Breast epithelium (tissue), 4 donors: ENCODE measurements at regions not wholly inside any gene's neighbourhood (a gene's known extent, or its start where the extent isn't known, plus 50 kb on each side); places are given as distances from the start of the nearest gene placed in this dataset.
"Not testable (repeated sequence)": the region's sequence is repeated elsewhere in the genome, so short reads cannot be mapped to it uniquely, and the experiment has no call there.

Experiments
- DNase-seq, 2 donors: peaks; one replicate each; pipeline ENCODE4 v3.0.0-alpha.2; 2019; ENCODE audit warnings: low spot score in 2 of 2
- H3K27ac ChIP-seq, 2 donors: fragments of 200-600 bp; sonication (generic) in 1 of 2; one replicate each; pipeline ENCODE4 v1.5.1; 2016 to 2019; ENCODE audit warnings: mild to moderate bottlenecking in 1 of 2
- H3K27me3 ChIP-seq, 2 donors: fragments of 200-600 bp; sonication (generic) in 1 of 2; one replicate each; pipeline versions ENCODE4 v1.5.1 to v1.6.0; 2017 to 2019; ENCODE audit warnings: control low read depth in 1 of 2, mild to moderate bottlenecking in 1 of 2
- H3K36me3 ChIP-seq: fragments of 200-600 bp; one replicate; pipeline ENCODE4 v1.5.1; 2019
- H3K4me1 ChIP-seq, 2 donors: fragments of 200-600 bp; sonication (generic); one replicate each; pipeline ENCODE4 v1.5.1; 2016 to 2019; ENCODE audit warnings: control low read depth in 1 of 2
- H3K4me3 ChIP-seq, 3 donors: fragments of 200-600 bp; sonication (generic); 1 replicate in 2 of 3; 2 replicates in 1 of 3; pipeline ENCODE4 v1.5.1; 2016 to 2019; ENCODE audit warnings: mild to moderate bottlenecking in 3 of 3, moderate library complexity in 2 of 3
- H3K9me3 ChIP-seq, 2 donors: fragments of 200-600 bp; sonication (generic) in 1 of 2; one replicate each; pipeline ENCODE4 v1.5.1; 2016 to 2019; ENCODE audit warnings: control low read depth in 1 of 2
- POLR2A ChIP-seq: fragments of 450-650 bp; IDR thresholded peaks from one replicate; pipeline ENCODE4 v1.6.1; 2016; ENCODE audit warnings: antibody characterized with exemption, mild to moderate bottlenecking, moderate library complexity
- POLR2AphosphoS5 ChIP-seq, 3 donors: sonication (generic); formaldehyde crosslinking; IDR thresholded peaks; one replicate each; pipeline ENCODE4 v1.6.1; 2017; ENCODE audit warnings: antibody characterized with exemption in 3 of 3
- intact Hi-C: fragments of 100-400 bp; cut with DNase I; formaldehyde crosslinking; loops from one replicate; pipeline ENCODE4 v1.15.1; 2023; ENCODE audit warnings: low total_unique reads
- TF ChIP-seq, protein P1 (sequence below), 3 donors: fragments of 450-650 bp; IDR thresholded peaks; one replicate each; pipeline ENCODE4 v1.5.1; 2016 to 2017; ENCODE audit warnings: antibody characterized with exemption in 3 of 3, mild to moderate bottlenecking in 3 of 3, moderate library complexity in 3 of 3

DNA sequence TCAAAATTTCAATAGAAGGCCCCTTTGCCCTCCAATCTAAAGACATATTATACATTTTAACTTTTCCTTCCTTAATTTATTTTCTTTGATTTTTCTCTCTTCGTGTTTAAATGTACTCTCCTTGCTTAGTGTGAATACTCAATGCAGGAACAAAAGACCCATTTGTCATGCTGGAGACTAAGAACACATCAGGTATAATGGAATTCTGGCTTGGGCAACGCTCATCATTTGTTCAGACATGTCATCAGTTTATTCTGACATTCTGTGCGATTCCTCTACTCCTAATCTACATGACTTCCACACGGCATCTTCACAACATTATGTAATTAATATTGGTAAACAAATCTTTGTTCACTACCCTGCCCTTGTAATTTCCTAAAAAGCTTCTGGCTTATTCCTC, 136.6 kb upstream of the LRRN1 start:
- no peak for DNase-seq
- H3K36me3 ChIP-seq: no peaks in the 10 kb centered on the region
- H3K9me3 ChIP-seq: peaks cover 0 to 10% of the 10 kb centered on the region in 2 donors
- no peak overlapping the region for H3K4me3 ChIP-seq
- TF ChIP-seq POLR2AphosphoS5 (IDR thresholded peaks at IDR 0.05): no peak
- TF ChIP-seq, protein P1, sequence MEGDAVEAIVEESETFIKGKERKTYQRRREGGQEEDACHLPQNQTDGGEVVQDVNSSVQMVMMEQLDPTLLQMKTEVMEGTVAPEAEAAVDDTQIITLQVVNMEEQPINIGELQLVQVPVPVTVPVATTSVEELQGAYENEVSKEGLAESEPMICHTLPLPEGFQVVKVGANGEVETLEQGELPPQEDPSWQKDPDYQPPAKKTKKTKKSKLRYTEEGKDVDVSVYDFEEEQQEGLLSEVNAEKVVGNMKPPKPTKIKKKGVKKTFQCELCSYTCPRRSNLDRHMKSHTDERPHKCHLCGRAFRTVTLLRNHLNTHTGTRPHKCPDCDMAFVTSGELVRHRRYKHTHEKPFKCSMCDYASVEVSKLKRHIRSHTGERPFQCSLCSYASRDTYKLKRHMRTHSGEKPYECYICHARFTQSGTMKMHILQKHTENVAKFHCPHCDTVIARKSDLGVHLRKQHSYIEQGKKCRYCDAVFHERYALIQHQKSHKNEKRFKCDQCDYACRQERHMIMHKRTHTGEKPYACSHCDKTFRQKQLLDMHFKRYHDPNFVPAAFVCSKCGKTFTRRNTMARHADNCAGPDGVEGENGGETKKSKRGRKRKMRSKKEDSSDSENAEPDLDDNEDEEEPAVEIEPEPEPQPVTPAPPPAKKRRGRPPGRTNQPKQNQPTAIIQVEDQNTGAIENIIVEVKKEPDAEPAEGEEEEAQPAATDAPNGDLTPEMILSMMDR (IDR thresholded peaks at IDR 0.05): no peak
- intact Hi-C loops: no loop called here
- H3K27me3 ChIP-seq: no peaks in the 10 kb centered on the region
- no peak overlapping the region for H3K27ac ChIP-seq
- H3K4me1 ChIP-seq: no peaks in the 10 kb centered on the region

DNA sequence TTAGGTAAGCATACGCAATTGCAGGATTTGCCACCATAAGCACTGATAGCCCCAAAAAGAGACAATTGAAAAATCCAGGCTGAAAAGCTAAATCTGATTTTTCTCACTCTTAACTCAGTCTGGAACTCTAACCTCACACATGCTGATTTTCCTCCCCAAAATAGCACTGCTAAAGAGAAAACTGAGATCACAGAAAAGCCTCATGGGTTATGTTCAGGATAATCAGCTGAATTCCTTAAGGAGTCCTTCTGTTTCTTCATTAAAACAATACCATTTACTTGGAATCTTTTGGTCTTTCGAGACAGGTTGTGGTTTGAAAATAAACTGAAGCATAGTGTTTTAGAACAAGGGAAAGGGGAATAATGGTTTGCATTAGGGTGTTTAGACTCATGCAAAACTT, 144.3 kb upstream of the LRRN1 start:
- Histone ChIP-seq H3K4me3 (no peak overlapping the region), H3K4me1 (no peaks in the 10 kb centered on the region), H3K27me3 (no peaks in the 10 kb centered on the region), H3K9me3 (peaks cover 0 to 10% of the 10 kb centered on the region in 2 donors), H3K36me3 (no peaks in the 10 kb centered on the region), H3K27ac (no peak overlapping the region)
- intact Hi-C loops: no loop called here
- no peak for TF ChIP-seq POLR2A
- no peak for TF ChIP-seq POLR2AphosphoS5 (IDR thresholded peaks at IDR 0.05)
- TF ChIP-seq, protein P1 (IDR thresholded peaks at IDR 0.05): no peak
- DNase-seq: no peak

DNA sequence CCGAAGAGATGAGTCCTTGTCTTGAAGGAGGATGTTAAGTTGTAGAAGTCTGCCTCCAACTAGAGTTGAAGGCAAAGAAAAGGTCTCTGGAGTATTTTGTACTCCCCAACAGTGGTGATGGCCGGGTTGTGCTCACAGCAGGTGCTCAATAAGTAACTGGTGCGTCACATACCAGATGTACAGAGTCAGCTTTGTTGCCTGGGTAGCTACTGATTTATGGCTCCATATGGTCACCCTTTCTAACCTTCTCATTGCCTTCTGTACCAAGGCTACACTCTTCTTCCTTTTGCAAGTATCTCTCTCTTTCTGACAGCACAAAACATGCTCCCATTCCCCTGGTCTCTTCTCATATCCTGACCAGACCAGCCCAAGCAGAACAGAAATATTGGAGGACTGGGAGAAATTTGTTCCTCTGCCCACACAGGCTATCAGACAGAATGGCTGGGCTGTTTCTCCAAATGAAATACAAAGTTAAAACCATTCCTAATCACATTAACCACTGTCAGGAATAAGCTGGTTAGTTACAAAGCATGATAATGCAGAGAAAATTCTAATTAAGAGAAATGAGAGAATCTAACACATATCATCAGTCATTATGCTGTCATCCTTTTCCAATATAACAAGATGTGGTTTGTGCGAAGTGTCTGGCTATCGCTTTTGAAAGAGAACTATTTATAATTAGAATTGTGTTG, 150.1 kb upstream of the LRRN1 start:
- Histone ChIP-seq H3K4me3 (no peak overlapping the region), H3K27ac (no peak overlapping the region), H3K36me3 (no peaks in the 10 kb centered on the region), H3K4me1 (no peaks in the 10 kb centered on the region), H3K27me3 (no peaks in the 10 kb centered on the region), H3K9me3 (no peaks in the 10 kb centered on the region)
- intact Hi-C loops: no loop called here
- TF ChIP-seq POLR2AphosphoS5 (IDR thresholded peaks at IDR 0.05): no peak
- TF ChIP-seq, protein P1 (IDR thresholded peaks at IDR 0.05): no peak
- DNase-seq: no peak

DNA sequence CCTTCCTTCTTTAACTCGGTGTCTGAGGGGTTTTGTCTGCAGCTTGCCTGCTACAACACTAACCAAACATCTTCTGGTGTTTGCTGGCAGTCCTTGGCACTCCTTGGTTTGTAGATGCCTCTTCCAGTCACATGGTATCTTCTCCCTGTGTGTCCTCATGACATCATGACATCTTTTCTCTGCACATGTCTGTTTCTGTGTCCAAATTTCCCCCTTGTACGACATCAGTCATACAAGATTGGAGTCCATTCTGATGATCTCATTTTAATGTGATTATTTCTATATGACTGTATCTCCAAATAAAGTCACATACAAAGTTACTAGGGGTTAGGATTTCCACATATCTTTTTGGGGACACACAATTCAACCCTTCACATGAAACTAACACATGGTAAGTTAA, 152.3 kb upstream of the LRRN1 start:
- Histone ChIP-seq H3K27ac (no peak overlapping the region), H3K36me3 (no peaks in the 10 kb centered on the region), H3K27me3 (no peaks in the 10 kb centered on the region), H3K4me3 (no peak overlapping the region), H3K4me1 (no peaks in the 10 kb centered on the region), H3K9me3 (no peaks in the 10 kb centered on the region)
- TF ChIP-seq POLR2A (no peak), POLR2AphosphoS5 (IDR thresholded peaks at IDR 0.05) (no peak)
- TF ChIP-seq, protein P1 (IDR thresholded peaks at IDR 0.05): no peak
- intact Hi-C loops: no loop called here
- DNase-seq: no peak

DNA sequence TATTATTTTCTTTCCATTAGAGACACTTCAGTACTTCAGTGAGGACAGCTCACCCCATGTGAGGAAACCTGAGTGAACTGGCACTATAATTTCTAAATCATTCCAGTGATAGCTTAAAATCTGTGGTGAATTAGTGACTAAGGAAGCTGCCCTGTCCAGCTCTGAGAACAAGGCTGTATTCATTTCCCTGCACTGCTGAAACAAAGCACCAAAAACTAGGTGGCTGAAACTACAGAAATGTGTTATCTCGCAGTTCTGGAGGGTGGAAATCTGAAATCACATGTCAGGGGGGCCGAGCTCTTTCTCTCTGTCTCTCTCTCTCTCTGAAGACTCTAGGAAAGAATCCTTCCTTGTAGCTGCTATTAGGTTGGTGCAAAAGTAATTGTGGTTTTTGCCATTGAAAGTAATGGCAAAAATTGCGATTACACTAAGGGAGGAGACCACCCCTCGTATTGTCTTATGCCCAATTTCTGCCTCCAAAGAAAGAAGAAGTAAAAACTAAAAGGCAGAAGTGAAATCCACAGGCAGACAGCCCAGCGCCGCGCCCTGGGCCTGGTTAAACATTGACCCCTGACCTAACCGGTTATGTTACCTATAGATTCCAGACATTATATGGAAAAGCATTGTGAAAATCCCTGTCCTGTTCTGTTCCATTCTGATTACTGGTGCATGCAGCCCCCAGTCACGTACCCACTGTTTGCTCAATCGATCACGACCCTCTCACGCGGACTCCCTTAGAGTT, 153.0 kb upstream of the LRRN1 start:
- intact Hi-C loops, H3K36me3 ChIP-seq, H3K27ac ChIP-seq, H3K27me3 ChIP-seq, H3K4me3 ChIP-seq, H3K9me3 ChIP-seq, DNase-seq, H3K4me1 ChIP-seq: not testable (repeated sequence)
